MM.1S (cell line): ENCODE measurements at regions not wholly inside any gene's neighbourhood (a gene's known extent, or its start where the extent isn't known, plus 50 kb on each side); places are given as distances from the start of the nearest gene placed in this dataset.

Source experiments
- DNase-seq: peaks from one replicate; pipeline ENCODE4 v3.0.0-alpha.2; 2015
- H2AFZ ChIP-seq: fragments of 300-600 bp; sonication (generic); 2 replicates; pipeline ENCODE4 v1.6.0; 2016; ENCODE audit warnings: antibody characterized with exemption, low read length
- H3F3A ChIP-seq: fragments of 300-600 bp; sonication (generic); 2 replicates; pipeline ENCODE4 v1.6.1; 2016; ENCODE audit warnings: mild to moderate bottlenecking, antibody characterized with exemption, low read length, moderate library complexity, mixed read lengths; ENCODE audit not compliant: insufficient read depth
- H3K27ac ChIP-seq: fragments of 300-600 bp; sonication (generic); 2 replicates; pipeline ENCODE4 v1.5.1; 2016; ENCODE audit warnings: mild to moderate bottlenecking, low read length
- H3K27me3 ChIP-seq: fragments of 300-600 bp; sonication (generic); replicated peaks from 2 replicates; pipeline ENCODE4 v1.6.0; 2016; ENCODE audit warnings: low read length; ENCODE audit not compliant: insufficient read depth
- H3K36me3 ChIP-seq: fragments of 300-600 bp; sonication (generic); replicated peaks from 2 replicates; pipeline ENCODE4 v1.6.1; 2016; ENCODE audit warnings: mild to moderate bottlenecking, low read length, mixed read lengths; ENCODE audit not compliant: insufficient read depth
- H3K4me1 ChIP-seq: fragments of 300-600 bp; sonication (generic); 2 replicates; pipeline ENCODE4 v1.6.1; 2016; ENCODE audit warnings: low read length, mixed read lengths
- H3K4me2 ChIP-seq: fragments of 300-600 bp; sonication (generic); 2 replicates; pipeline ENCODE4 v1.6.0; 2016; ENCODE audit warnings: low read depth, low read length
- H3K4me3 ChIP-seq: fragments of 300-600 bp; sonication (generic); 2 replicates; pipeline ENCODE4 v1.5.1; 2016; ENCODE audit warnings: low read length, mixed read lengths
- H3K79me2 ChIP-seq: fragments of 300-600 bp; sonication (generic); 2 replicates; pipeline ENCODE4 v1.6.1; 2016; ENCODE audit warnings: mixed run types, low read length, mixed read lengths
- H3K9ac ChIP-seq: fragments of 300-600 bp; sonication (generic); 2 replicates; pipeline ENCODE4 v1.6.1; 2016; ENCODE audit warnings: low read length, mixed read lengths
- H3K9me2 ChIP-seq: fragments of 300-600 bp; sonication (generic); replicated peaks from 2 replicates; pipeline ENCODE4 v1.6.1; 2016; ENCODE audit warnings: mild to moderate bottlenecking, low read length, mixed read lengths; ENCODE audit not compliant: insufficient read depth
- H3K9me3 ChIP-seq: fragments of 300-600 bp; sonication (generic); replicated peaks from 2 replicates; pipeline ENCODE4 v1.6.1; 2016; ENCODE audit warnings: mild to moderate bottlenecking, low read length, mixed read lengths; ENCODE audit not compliant: insufficient read depth
- H4K20me1 ChIP-seq: fragments of 300-600 bp; sonication (generic); 2 replicates; pipeline ENCODE4 v1.6.1; 2016; ENCODE audit warnings: mild to moderate bottlenecking, low read length, moderate library complexity, mixed read lengths; ENCODE audit not compliant: insufficient read depth
- CTCF ChIP-seq: fragments of 300-600 bp; sonication (generic); IDR thresholded peaks from 2 replicates; pipeline ENCODE4 v1.5.1; 2016; ENCODE audit warnings: antibody characterized with exemption, low read length, mixed read lengths
- EZH2 ChIP-seq: fragments of 300-600 bp; sonication (generic); optimal IDR thresholded peaks from 2 replicates; pipeline ENCODE3; 2017; ENCODE audit warnings: low read depth, mild to moderate bottlenecking, antibody characterized with exemption, low read length, mixed read lengths
- EZH2phosphoT487 ChIP-seq: fragments of 300-600 bp; sonication (generic); IDR thresholded peaks from 2 replicates; pipeline ENCODE4 v1.6.1; 2018; ENCODE audit warnings: antibody characterized with exemption, low read length

GRCh38 chr5:175329976-175330375, 114.0 kb downstream of the DRD1 start:
- no peaks in the 10 kb centered on the region for H3K27me3 ChIP-seq
- no peak overlapping the region for H3K9ac ChIP-seq
- no peaks in the 10 kb centered on the region for H3K79me2 ChIP-seq
- no peak overlapping the region for H2AFZ ChIP-seq
- no peaks in the 10 kb centered on the region for H4K20me1 ChIP-seq
- TF ChIP-seq CTCF, result no peak
- no peak for TF ChIP-seq EZH2
- no peak for TF ChIP-seq EZH2phosphoT487
- H3K9me3 ChIP-seq, result no peaks in the 10 kb centered on the region
- no peak overlapping the region for H3K27ac ChIP-seq
- H3K4me3 ChIP-seq, result no peak overlapping the region
- H3K9me2 ChIP-seq, result no peaks in the 10 kb centered on the region
- no peaks in the 10 kb centered on the region for H3F3A ChIP-seq
- no peak for DNase-seq
- H3K4me2 ChIP-seq, result no peak overlapping the region
- H3K36me3 ChIP-seq, result no peaks in the 10 kb centered on the region
- H3K4me1 ChIP-seq, result no peaks in the 10 kb centered on the region

- no peak for TF ChIP-seq EZH2
- TF ChIP-seq CTCF, result no peak
- no peak for TF ChIP-seq EZH2phosphoT487
- Histone ChIP-seq H3K4me2 (no peak overlapping the region), H3K9me3 (no peaks in the 10 kb centered on the region), H3K4me3 (no peak overlapping the region), H3K27ac (no peak overlapping the region), H3F3A (no peaks in the 10 kb centered on the region), H2AFZ (no peak overlapping the region), H3K9ac (no peak overlapping the region), H3K27me3 (no peaks in the 10 kb centered on the region), H3K9me2 (no peaks in the 10 kb centered on the region), H3K36me3 (no peaks in the 10 kb centered on the region), H3K79me2 (no peaks in the 10 kb centered on the region), H4K20me1 (no peaks in the 10 kb centered on the region), H3K4me1 (no peaks in the 10 kb centered on the region)
- no peak for DNase-seq
Measured at GRCh38 chr5:175328687-175329086, 115.3 kb downstream of the DRD1 start.

- Histone ChIP-seq H3F3A (no peaks in the 10 kb centered on the region), H3K9ac (no peak overlapping the region), H3K27ac (no peak overlapping the region), H4K20me1 (no peaks in the 10 kb centered on the region), H2AFZ (no peak overlapping the region), H3K36me3 (no peaks in the 10 kb centered on the region), H3K9me2 (no peaks in the 10 kb centered on the region), H3K79me2 (no peaks in the 10 kb centered on the region), H3K4me3 (no peak overlapping the region), H3K4me1 (no peaks in the 10 kb centered on the region), H3K9me3 (no peaks in the 10 kb centered on the region), H3K27me3 (no peaks in the 10 kb centered on the region), H3K4me2 (no peak overlapping the region)
- DNase-seq, result no peak
- no peak for TF ChIP-seq EZH2
- TF ChIP-seq CTCF, result no peak
- no peak for TF ChIP-seq EZH2phosphoT487
Measured at GRCh38 chr5:175328176-175328575, 115.8 kb downstream of the DRD1 start.
